ENCODE measurements at regions not wholly inside any gene's neighbourhood (a gene's known extent, or its start where the extent isn't known, plus 50 kb on each side); places are given as distances from the start of the nearest gene placed in this dataset.

DNA sequence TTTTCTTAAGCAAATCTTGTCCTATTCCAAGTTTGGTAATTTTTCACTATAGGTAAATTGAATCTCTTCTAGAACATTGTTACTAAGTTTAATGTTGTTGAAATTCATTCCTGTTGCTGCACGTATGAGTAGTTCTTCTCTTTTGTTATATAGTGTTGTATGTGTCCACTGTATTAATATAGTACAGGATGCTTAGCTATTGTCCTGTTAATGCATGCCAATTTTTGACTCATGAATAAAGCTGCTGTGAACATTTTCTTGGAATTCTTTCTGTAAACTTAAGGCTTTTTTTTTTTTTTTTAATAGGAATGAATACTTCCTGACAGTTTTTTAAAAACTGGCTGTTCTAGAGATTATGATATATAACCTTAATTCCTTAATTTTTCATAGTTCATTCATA is 326.9 kb downstream of the SLC4A3 start:
- TF ChIP-seq, protein P1, sequence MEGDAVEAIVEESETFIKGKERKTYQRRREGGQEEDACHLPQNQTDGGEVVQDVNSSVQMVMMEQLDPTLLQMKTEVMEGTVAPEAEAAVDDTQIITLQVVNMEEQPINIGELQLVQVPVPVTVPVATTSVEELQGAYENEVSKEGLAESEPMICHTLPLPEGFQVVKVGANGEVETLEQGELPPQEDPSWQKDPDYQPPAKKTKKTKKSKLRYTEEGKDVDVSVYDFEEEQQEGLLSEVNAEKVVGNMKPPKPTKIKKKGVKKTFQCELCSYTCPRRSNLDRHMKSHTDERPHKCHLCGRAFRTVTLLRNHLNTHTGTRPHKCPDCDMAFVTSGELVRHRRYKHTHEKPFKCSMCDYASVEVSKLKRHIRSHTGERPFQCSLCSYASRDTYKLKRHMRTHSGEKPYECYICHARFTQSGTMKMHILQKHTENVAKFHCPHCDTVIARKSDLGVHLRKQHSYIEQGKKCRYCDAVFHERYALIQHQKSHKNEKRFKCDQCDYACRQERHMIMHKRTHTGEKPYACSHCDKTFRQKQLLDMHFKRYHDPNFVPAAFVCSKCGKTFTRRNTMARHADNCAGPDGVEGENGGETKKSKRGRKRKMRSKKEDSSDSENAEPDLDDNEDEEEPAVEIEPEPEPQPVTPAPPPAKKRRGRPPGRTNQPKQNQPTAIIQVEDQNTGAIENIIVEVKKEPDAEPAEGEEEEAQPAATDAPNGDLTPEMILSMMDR (IDR thresholded peaks at IDR 0.05 in 8 of 11, conservative IDR thresholded peaks at IDR 0.05 in 3 of 11), result no peak
- TF ChIP-seq POLR2A (IDR thresholded peaks at IDR 0.05), result no peak
- no peak for TF ChIP-seq POLR2AphosphoS5 (IDR thresholded peaks at IDR 0.05)
